ENCODE measurements at regions not wholly inside any gene's neighbourhood (a gene's known extent, or its start where the extent isn't known, plus 50 kb on each side); places are given as distances from the start of the nearest gene placed in this dataset.

DNA sequence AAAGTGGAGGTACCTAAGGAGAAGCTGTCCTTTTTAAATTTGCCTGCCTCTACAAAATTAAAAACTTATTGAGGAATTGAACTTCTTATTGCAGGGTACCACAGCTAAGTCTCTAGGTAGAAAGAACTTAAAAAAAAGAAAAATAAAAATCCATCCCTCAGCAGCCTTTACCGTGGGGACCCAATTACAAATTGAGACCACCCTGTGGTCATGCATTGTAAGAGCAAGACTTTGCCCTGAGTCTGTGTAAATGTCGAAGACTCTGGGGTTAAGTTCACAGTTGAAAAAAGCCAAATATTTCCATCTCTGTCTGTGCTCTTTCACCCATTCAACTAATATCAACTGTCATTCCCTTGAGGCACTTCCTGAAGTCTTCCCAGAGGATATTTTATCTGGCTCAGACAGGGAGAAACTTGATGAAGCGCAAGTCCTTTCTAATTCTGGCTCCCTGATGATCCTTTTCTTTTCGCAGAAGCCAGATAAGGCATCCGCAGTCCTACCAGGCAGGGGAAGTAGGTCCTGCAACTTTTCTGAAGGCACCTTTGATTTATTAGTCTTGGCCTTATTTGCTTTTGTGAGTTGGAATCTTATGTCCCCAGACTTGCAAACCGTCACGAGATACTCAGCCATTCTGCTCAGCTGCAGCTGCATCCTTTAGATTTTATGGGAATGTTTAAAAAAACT, 323.8 kb upstream of the WWC1 start:
- no peak for DNase-seq (ENCODE audit: low read depth, low spot score)

GRCh38 chr5:167968837-167969236, 322.6 kb upstream of the WWC1 start:
- no peak overlapping the region for H3K27ac ChIP-seq
- DNase-seq (ENCODE audit: low read depth, low spot score) = no peak

More for the DNA sequence above, 323.8 kb upstream of the WWC1 start:
- H3K27ac ChIP-seq = no peak overlapping the region

- H3K27ac ChIP-seq = no peak overlapping the region
- DNase-seq (ENCODE audit: low read depth, low spot score) = no peak
These were observed 321.4 kb upstream of the WWC1 start for GRCh38 chr5:167969998-167970397.

- no peak for DNase-seq (ENCODE audit: low read depth, low spot score)
- no peak overlapping the region for H3K27ac ChIP-seq
These were observed 319.7 kb upstream of the WWC1 start for GRCh38 chr5:167971706-167972105.

- no peak for DNase-seq (ENCODE audit: low read depth, low spot score)
- no peak overlapping the region for H3K27ac ChIP-seq
These were observed 318.3 kb upstream of the WWC1 start for GRCh38 chr5:167973126-167973525.

- H3K27ac ChIP-seq = no peak overlapping the region
- DNase-seq (ENCODE audit: low read depth, low spot score) = no peak
These were observed 306.5 kb upstream of the WWC1 start for GRCh38 chr5:167984951-167985350.

DNA sequence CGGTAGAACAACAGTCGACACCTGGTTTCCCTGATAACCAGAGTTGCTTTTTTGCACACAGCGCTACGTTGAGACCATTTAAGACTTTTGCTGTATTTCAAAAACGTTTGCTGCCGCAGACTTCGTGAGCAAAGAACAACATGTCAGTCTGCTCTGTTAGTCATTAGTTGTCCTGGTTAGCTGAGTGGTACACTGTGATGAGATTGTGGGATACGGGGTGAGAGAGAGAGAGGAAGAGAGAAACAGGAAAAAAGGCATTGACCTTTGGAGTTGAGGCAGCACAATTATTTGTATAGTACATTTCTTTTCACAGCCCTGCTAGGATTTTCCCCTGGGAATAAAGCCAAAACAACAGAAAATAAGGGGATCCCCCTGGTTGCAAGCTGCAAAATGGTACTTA, 306.1 kb upstream of the WWC1 start:
- no peak for DNase-seq (ENCODE audit: low read depth, low spot score)
- H3K27ac ChIP-seq = no peak overlapping the region

DNA sequence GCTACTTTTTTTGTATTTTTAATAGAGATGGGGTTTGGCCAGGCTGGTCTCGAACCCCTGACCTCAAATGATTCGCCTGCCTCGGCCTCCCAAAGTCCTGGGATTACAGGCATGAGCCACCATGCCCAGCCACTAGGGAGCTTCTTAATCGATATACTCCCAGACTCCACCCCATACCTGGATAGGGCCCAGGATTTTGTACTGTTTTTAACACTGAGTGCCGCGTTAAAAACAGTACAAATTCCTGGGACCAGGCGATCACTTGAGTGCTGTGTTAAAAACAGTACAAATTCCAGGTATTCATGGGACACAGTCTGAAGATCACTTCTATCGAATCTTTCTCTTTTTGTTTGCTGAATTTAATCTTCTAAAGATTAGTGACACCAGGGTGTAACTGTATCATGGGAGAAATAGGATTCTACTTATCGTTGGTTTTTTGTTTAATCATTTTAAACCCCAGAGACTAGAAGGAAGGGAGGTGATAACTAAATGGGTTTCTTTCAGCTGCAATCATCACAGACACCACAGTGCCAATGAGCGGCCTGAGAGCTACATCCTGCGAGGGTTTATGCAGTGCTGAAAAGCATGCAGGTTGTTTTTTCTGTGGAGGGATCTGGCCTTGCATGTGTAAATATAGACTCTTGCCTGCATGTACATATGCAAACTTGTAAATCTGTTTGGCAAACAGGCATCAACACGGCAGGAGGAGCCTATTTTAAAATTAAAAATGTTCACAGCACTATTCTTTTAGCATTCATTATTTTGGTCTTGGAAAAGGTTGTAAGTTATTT, 303.8 kb upstream of the WWC1 start:
- no peak overlapping the region for H3K27ac ChIP-seq
- DNase-seq (ENCODE audit: low read depth, low spot score) = no peak

DNA sequence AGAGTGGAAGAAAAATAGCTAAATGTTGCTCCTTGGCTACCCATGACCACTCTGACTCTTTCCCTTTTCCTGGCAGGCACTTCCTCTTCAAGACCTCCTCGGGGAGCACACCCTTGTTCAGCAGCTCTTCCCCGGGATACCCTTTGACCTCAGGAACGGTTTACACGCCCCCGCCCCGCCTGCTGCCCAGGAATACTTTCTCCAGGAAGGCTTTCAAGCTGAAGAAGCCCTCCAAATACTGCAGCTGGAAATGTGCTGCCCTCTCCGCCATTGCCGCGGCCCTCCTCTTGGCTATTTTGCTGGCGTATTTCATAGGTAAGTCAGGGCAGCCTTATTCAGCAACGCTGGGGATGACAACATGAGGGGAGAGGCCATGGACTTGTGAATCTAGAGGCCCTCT, 298.6 kb upstream of the WWC1 start:
- no peak overlapping the region for H3K27ac ChIP-seq
- DNase-seq (ENCODE audit: low read depth, low spot score) = no peak

- DNase-seq (ENCODE audit: low read depth, low spot score) = peak; percentile 48
- peak overlapping the region; percentile 13 for H3K27ac ChIP-seq
These were observed 297.7 kb upstream of the WWC1 start for GRCh38 chr5:167993771-167994170.

DNA sequence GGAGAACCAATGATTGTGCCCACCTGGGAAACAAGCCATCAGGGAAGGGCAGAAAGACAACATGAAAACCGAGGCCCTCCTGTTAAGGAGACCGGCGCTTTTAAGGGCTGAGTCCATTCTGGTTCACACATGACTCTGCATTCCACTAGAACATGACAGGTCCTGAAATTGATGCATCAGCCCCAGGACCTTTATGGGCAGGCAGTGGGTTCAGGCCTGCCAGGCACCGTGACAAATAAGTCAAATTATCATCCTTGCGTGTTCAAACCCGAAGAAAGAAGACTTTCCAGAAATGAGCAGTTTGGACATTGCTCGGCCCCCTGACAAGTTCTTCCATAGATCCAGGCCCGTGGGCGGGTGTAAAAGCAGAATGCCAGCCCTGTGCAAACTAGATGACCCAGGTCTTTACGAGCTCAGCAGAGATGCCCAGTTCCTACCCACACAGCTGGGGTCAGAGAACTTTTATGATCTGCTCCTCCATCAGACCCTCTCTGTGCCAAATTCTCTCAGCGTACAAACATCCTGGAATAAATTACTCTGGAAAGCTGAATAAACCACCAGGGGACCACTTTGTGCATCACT, 295.5 kb upstream of the WWC1 start:
- peak overlapping the region; percentile 3 for H3K27ac ChIP-seq
- peak; percentile 68 for DNase-seq (ENCODE audit: low read depth, low spot score)

DNA sequence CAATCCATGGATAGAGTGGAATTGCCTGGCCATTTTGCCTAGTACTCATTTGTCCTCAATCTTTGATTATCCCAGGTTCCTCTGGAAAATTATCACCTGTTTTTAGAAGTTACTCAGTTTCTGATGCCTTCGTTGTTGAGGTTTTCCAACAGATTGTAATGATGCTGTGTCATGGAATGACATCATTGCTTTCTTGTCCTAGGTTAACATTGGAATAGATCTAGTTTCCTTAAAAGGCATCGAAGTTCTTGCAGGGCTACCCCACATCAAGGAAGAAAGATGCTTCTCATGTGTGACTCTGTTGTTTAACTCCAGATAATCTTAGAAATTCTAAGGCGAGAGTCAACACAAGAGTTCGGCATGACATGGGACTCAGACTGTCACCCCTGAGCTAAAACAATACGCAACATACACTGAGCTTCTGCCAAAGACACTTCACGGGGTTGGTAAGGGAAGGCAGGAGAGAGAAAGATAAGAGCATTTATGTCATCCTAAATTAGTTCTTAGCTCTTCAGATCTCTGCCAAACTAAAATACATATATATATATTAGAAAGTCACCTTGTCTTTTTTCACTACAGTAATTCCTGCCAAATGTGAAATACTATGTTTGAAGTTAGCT, 293.2 kb upstream of the WWC1 start:
- no peak overlapping the region for H3K27ac ChIP-seq
- DNase-seq (ENCODE audit: low read depth, low spot score) = no peak

DNA sequence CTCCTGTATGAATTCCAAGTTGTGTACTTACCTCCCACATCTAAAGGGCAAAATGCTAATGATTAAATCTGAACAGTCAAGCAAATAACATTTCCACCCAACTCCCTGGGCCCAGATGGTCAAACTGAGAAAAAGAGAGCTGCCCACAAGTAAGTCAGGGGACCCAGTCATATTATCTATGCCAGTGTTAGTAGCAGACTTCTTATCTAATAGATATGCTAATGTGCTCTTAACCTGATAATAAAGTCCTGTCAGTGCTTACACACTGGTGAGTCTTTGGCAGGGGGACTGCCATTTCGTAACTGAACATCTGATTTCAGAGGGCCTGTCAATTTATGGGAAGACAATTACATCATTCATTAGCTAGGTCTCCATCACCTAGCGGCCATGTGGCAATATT, 292.3 kb upstream of the WWC1 start:
- DNase-seq (ENCODE audit: low read depth, low spot score) = no peak
- no peak overlapping the region for H3K27ac ChIP-seq

GRCh38 chr5:168001318-168001717, 290.1 kb upstream of the WWC1 start:
- no peak overlapping the region for H3K27ac ChIP-seq
- DNase-seq (ENCODE audit: low read depth, low spot score) = no peak

- DNase-seq (ENCODE audit: low read depth, low spot score) = no peak
- H3K27ac ChIP-seq = no peak overlapping the region
These were observed 289.3 kb upstream of the WWC1 start for GRCh38 chr5:168002116-168002515.

- H3K27ac ChIP-seq = no peak overlapping the region
- DNase-seq (ENCODE audit: low read depth, low spot score) = peak; percentile 22
These were observed 286.4 kb upstream of the WWC1 start for GRCh38 chr5:168005093-168005492.

DNA sequence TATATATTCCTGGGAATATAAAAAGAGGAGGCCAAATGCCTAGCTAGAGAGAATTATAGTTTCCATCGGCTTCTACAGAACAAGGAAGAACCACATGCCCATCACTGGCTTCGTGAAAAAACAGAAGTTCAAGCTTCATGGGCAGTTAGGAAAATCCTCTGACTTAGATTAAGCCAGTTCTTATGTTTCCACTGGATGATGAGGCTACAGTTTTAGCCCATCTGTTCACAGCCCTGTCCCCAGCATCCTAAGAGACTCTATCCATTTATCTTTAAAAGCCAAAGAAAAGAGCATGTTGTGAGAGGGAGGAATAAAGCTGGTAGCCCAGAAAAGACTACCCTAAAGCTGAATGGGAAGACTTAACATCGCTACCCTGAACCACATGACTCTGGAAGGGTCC, 285.5 kb upstream of the WWC1 start:
- no peak overlapping the region for H3K27ac ChIP-seq
- DNase-seq (ENCODE audit: low read depth, low spot score) = no peak

DNA sequence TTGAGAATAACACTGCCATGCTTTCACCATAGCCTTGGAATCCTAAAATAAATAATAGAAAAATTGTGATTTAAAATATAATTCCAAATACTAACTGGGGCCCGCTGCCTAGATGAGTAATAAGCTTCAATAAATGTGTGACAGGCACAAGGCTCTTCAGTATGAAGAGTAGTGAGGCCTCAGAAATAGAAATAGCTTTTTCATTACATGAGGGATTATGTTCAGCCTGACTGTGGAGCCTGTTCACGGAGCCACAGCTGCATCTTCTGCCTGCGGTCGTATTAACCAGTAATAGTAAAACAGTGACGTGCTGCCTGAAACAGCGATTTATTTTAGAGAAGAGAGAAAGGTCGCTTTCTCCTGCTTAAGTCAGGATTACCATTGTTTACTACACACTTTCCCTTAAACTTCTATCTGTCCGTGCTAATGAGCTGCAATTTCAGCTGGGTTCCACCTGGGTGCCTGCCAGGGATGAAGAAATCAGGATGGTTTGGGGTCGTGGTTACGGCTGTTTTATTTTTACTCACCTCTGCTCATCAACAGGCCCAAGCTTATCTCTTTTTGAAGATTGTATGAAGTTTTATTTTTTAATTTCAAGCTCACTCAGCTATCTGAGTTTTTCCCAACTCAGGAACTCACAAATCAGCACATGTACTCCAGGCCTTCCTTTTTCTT, 284.9 kb upstream of the WWC1 start:
- no peak overlapping the region for H3K27ac ChIP-seq
- no peak for DNase-seq (ENCODE audit: low read depth, low spot score)

GRCh38 chr5:168007286-168007685, 284.2 kb upstream of the WWC1 start:
- H3K27ac ChIP-seq = no peak overlapping the region
- DNase-seq (ENCODE audit: low read depth, low spot score) = no peak

- no peak overlapping the region for H3K27ac ChIP-seq
- no peak for DNase-seq (ENCODE audit: low read depth, low spot score)
These were observed 282.9 kb upstream of the WWC1 start for GRCh38 chr5:168008555-168008954.

DNA sequence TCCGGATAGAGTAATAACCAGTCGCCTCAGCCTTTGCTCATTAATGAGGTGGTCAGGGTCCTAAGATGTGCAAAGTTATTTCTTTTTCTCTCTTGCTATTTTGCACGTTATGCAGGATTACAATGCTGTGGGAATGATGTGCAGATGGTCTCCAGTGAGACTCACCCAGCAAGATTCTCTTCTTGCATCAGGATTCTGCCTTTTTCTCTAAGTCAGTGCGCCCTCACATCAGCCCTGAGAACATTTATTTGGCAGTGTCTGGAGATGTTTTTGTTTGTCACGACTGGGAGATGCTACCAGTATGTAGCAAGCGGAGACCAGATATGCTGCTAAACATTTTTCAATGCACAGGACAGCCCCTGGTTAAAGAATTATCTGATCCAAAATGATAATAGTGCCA, 280.3 kb upstream of the WWC1 start:
- no peak overlapping the region for H3K27ac ChIP-seq
- DNase-seq (ENCODE audit: low read depth, low spot score) = no peak
